Stomach (tissue), 8 donors: ENCODE measurements at regions not wholly inside any gene's neighbourhood (a gene's known extent, or its start where the extent isn't known, plus 50 kb on each side); places are given as distances from the start of the nearest gene placed in this dataset.
A peak's percentile ranks its signal among the peaks of the same experiment; 100 is the strongest.
"Not testable (repeated sequence)": the region's sequence is repeated elsewhere in the genome, so short reads cannot be mapped to it uniquely, and the experiment has no call there.

Experiments used
- DNase-seq, 2 donors: peaks; one replicate each; pipeline versions ENCODE4 v3.0.0 to v3.0.0-alpha.2; 2013 to 2019
- H3K27ac ChIP-seq, 5 donors: fragments of 200-600 bp in 4 of 5; sonication (generic) in 4 of 5; one replicate each; pipeline ENCODE4 v1.5.1; 2013 to 2019; ENCODE audit warnings: mild to moderate bottlenecking in 1 of 5, moderate library complexity in 1 of 5
- H3K27me3 ChIP-seq, 3 donors: fragments of 200-600 bp; sonication (generic); one replicate each; pipeline ENCODE4 v1.5.1; 2017 to 2019; ENCODE audit warnings: mixed run types in 1 of 3
- H3K36me3 ChIP-seq, 4 donors: fragments of 200-600 bp; sonication (generic); 1 replicate in 3 of 4; 2 replicates in 1 of 4; pipeline ENCODE4 v1.5.1; 2016 to 2019
- H3K4me1 ChIP-seq, 4 donors: fragments of 200-600 bp; sonication (generic); one replicate each; pipeline ENCODE4 v1.5.1; 2016 to 2019
- H3K4me3 ChIP-seq, 4 donors: fragments of 200-600 bp; sonication (generic) in 3 of 4; one replicate each; pipeline ENCODE4 v1.5.1; 2016 to 2019; ENCODE audit warnings: mild to moderate bottlenecking in 1 of 4
- H3K9me3 ChIP-seq, 4 donors: fragments of 200-600 bp; sonication (generic); one replicate each; pipeline ENCODE4 v1.5.1; 2016 to 2019
- CTCF ChIP-seq, 7 experiments: fragments of 450-650 bp in 4 of 7; fragments of 200-600 bp in 3 of 7; sonication (generic) in 3 of 7; IDR thresholded peaks; one replicate each; pipeline ENCODE4 v1.5.1; 2016 to 2019; ENCODE audit warnings: antibody characterized with exemption in 7 of 7, control low read depth in 2 of 7, mild to moderate bottlenecking in 1 of 7
- EP300 ChIP-seq: sonication (generic); formaldehyde crosslinking; IDR thresholded peaks from one replicate; pipeline ENCODE4 v1.6.1; 2017; ENCODE audit warnings: antibody characterized with exemption
- POLR2A ChIP-seq, 4 donors: fragments of 450-650 bp; IDR thresholded peaks; one replicate each; pipeline ENCODE4 v1.6.1; 2016; ENCODE audit warnings: antibody characterized with exemption in 4 of 4, control low read depth in 2 of 4, mild to moderate bottlenecking in 1 of 4, moderate library complexity in 1 of 4
- POLR2AphosphoS5 ChIP-seq, 3 donors: sonication (generic); formaldehyde crosslinking; IDR thresholded peaks; one replicate each; pipeline ENCODE4 v1.6.1; 2016; ENCODE audit warnings: antibody characterized with exemption in 3 of 3
- WGBS, 5 donors: extraction: QIAGEN DNeasy Blood & Tissue Kit in 3 of 5; methylation state at CpG; one replicate each; pipeline versions ENCODE4 v1.1.5 to v1.1.7; 2013 to 2018; 5-methylcytosine and 5-hydroxymethylcytosine counted together
- intact Hi-C: fragments of 100-400 bp; cut with DNase I; formaldehyde crosslinking; loops from one replicate; pipeline ENCODE4 v1.15.1; 2023; ENCODE audit warnings: low total_unique reads
- donor health status: healthy with polysubstance abuse.
- donor health status: Bipolar disorder and iron deficiency.
- donor health status: healthy.

DNA sequence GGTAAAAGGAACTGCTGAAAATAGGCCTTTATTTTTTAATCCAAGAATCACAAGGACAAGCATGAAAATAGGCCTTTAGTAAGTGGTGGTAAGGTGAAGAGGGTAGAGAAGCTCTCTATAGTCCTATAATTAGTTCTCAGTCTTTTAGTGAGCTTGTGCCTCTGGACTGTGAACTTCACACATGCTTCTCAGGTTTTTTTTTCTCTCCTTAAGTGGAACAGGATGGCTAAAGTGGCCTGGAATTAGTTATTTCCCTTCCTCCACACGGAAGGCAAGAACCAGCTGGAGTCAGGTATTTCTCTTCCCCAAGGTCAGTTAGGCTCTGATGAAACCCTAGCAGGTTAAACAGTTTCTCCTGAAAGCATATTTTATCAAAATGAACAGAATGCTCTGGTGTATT, 203.0 kb upstream of the MINDY3 start:
- Histone ChIP-seq H3K27me3 (no peaks in the 10 kb centered on the region), H3K9me3 (peaks cover 0 to 5% (median 2%) of the 10 kb centered on the region in 4 donors), H3K4me3 (no peak overlapping the region), H3K36me3 (no peaks in the 10 kb centered on the region), H3K27ac (no peak overlapping the region), H3K4me1 (no peaks in the 10 kb centered on the region)
- no peak for DNase-seq
- WGBS, 5 donors = 7 to 39% (median 28%) methylated on average over 1 of the region's 1 CpG
- intact Hi-C loops = no loop called here
- TF ChIP-seq POLR2AphosphoS5 (IDR thresholded peaks at IDR 0.05) (no peak), CTCF (IDR thresholded peaks at IDR 0.05) (no peak), EP300 (no peak), POLR2A (IDR thresholded peaks at IDR 0.05) (no peak)

DNA sequence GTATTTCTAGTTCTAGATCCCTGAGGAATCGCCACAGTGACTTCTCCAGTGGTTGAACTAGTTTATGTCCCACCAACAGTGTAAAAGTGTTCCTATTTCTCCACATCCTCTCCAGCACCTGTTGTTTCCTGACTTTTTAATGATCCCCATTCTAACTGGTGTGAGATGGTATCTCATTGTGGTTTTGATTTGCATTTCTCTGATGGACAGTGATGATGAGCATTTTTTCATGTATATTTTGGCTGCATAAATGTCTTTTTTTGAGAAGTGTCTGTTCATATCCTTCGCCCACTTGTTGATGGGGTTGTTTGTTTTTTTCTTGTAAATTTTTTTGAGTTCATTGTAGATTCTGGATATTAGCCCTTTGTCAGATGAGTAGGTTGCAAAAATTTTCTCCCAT, 223.2 kb upstream of the MINDY3 start:
- H3K36me3 ChIP-seq, DNase-seq, H3K4me3 ChIP-seq, intact Hi-C loops, H3K27ac ChIP-seq, H3K9me3 ChIP-seq, H3K4me1 ChIP-seq, H3K27me3 ChIP-seq: not testable (repeated sequence)
- 77 to 91% (median 89%) methylated on average over 2 of the region's 2 CpGs for WGBS, 5 donors

- Histone ChIP-seq H3K27me3 (no peaks in the 10 kb centered on the region), H3K36me3 (no peaks in the 10 kb centered on the region), H3K27ac (no peak overlapping the region), H3K4me3 (no peak overlapping the region), H3K4me1 (no peaks in the 10 kb centered on the region), H3K9me3 (no peaks in the 10 kb centered on the region)
- no peak for TF ChIP-seq EP300
- no peak for TF ChIP-seq POLR2A (IDR thresholded peaks at IDR 0.05)
- no peak for TF ChIP-seq POLR2AphosphoS5 (IDR thresholded peaks at IDR 0.05)
- TF ChIP-seq CTCF (IDR thresholded peaks at IDR 0.05) = no peak
- WGBS, 5 donors = 74 to 90% (median 87%) methylated on average over 3 of the region's 3 CpGs
- intact Hi-C loops = no loop called here
- no peak for DNase-seq
Observed at GRCh38 chr10:16105082-16105481, 244.8 kb upstream of the MINDY3 start.

- DNase-seq = peak in 1 of 2 donors; percentile 25
- intact Hi-C loops = no loop called here
- Histone ChIP-seq H3K4me3 (no peak overlapping the region), H3K27ac (no peak overlapping the region), H3K9me3 (no peaks in the 10 kb centered on the region), H3K36me3 (no peaks in the 10 kb centered on the region), H3K27me3 (no peaks in the 10 kb centered on the region), H3K4me1 (no peaks in the 10 kb centered on the region)
- TF ChIP-seq CTCF (IDR thresholded peaks at IDR 0.05) (peak in 4 of 7 experiments; percentile 31 to 44 (median 34)), POLR2AphosphoS5 (IDR thresholded peaks at IDR 0.05) (no peak), POLR2A (IDR thresholded peaks at IDR 0.05) (no peak), EP300 (no peak)
- 49 to 60% (median 57%) methylated on average over 10 to 11 of the region's 11 CpGs for WGBS, 5 donors
Observed at GRCh38 chr10:16116404-16117304, 256.3 kb upstream of the MINDY3 start.

DNA sequence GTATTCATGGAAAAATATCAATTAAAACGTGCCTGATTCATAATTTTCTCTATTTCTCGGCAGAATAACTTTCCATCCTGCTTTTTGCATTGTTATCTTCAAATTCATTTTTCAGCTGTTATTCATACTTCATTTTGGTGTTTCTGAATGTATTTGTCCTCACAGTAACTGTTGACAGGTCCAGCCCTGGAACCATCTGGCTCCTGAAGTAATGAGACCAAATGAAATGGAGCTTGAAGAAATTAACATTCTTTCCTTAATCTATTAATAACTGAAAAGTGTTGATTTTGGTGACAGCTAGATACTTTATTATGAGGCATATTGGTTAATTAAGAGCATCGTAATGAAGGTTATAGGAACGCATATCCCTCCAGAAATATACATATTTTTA, 257.0 kb upstream of the MINDY3 start:
- H3K4me1 ChIP-seq = no peaks in the 10 kb centered on the region
- intact Hi-C loops = no loop called here
- no peak for DNase-seq
- no peak overlapping the region for H3K4me3 ChIP-seq
- TF ChIP-seq EP300 (no peak), POLR2AphosphoS5 (IDR thresholded peaks at IDR 0.05) (no peak), POLR2A (IDR thresholded peaks at IDR 0.05) (no peak), CTCF (IDR thresholded peaks at IDR 0.05) (no peak)
- no peaks in the 10 kb centered on the region for H3K27me3 ChIP-seq
- H3K27ac ChIP-seq = no peak overlapping the region
- WGBS, 5 donors = 76 to 92% (median 82%) methylated on average over 4 of the region's 4 CpGs
- no peaks in the 10 kb centered on the region for H3K9me3 ChIP-seq
- no peaks in the 10 kb centered on the region for H3K36me3 ChIP-seq
